ENCODE measurements at regions not wholly inside any gene's neighbourhood (a gene's known extent, or its start where the extent isn't known, plus 50 kb on each side); places are given as distances from the start of the nearest gene placed in this dataset.
A peak's percentile ranks its signal among the peaks of the same experiment; 100 is the strongest.

- no peak overlapping the region for H3K27ac Mint-ChIP-seq (ENCODE audit: unreplicated experiment)
- TF ChIP-seq CTCF (conservative IDR thresholded peaks at IDR 0.05) = no peak
- no peak for DNase-seq (ENCODE audit: low read depth, low spot score)
- H3K9me3 Mint-ChIP-seq = peaks cover 16% of the 10 kb centered on the region
- H3K27me3 Mint-ChIP-seq (ENCODE audit: low read depth) = no peaks in the 10 kb centered on the region
- no peaks in the 10 kb centered on the region for H3K4me1 Mint-ChIP-seq
- peaks cover 19% of the 10 kb centered on the region for H3K36me3 Mint-ChIP-seq (ENCODE audit: low read depth)
- H3K4me3 Mint-ChIP-seq = no peak overlapping the region
These were observed 498.7 kb upstream of the NFIA start for GRCh38 chr1:60583696-60584095.

DNA sequence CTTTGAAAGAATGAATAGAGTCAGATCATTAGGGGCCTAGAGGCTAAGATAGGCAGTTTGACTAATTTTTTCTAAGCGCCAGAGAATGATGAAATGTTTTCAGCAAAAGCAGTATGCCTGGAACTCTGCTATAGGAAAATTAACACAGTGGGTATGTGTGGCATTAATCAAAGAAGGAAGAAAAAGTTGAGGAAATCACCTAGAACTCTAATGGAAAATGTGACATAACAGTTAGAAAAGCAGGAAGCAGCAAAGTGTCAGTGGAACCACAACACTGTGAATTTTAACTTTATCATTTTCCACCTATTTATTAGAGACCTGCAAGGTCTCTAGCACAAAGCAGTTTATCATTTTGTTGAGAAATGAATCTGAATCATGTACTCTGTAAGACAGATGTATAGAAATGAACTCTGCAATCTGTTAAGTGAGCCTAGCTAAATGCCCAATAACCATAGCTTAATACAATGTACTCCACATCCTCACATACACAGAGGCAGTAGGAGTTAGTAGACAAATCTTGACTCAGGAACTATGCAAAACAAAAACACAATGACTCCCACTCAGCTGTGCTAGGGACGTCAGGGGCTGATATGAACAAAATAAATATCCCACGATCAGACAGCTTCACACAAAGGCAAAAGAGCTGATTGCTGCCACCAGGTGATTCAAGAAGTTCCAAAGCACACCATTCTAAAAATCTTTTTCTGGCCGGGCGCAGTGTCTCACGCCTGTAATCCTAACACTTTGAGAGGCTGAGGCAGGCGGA, 500.7 kb upstream of the NFIA start:
- TF ChIP-seq CTCF (conservative IDR thresholded peaks at IDR 0.05) = no peak
- no peak overlapping the region for H3K27ac Mint-ChIP-seq (ENCODE audit: unreplicated experiment)
- H3K27me3 Mint-ChIP-seq (ENCODE audit: low read depth) = no peaks in the 10 kb centered on the region
- DNase-seq (ENCODE audit: low read depth, low spot score) = no peak
- no peak overlapping the region for H3K4me3 Mint-ChIP-seq
- H3K36me3 Mint-ChIP-seq (ENCODE audit: low read depth) = peaks cover 19% of the 10 kb centered on the region
- H3K9me3 Mint-ChIP-seq = peaks cover 16% of the 10 kb centered on the region
- H3K4me1 Mint-ChIP-seq = peaks cover 9% of the 10 kb centered on the region

GRCh38 chr1:60577029-60577428, 503.5 kb upstream of the C1orf87 start:
- H3K27me3 Mint-ChIP-seq (ENCODE audit: low read depth) = no peaks in the 10 kb centered on the region
- no peak for TF ChIP-seq CTCF (conservative IDR thresholded peaks at IDR 0.05)
- no peak overlapping the region for H3K27ac Mint-ChIP-seq (ENCODE audit: unreplicated experiment)
- DNase-seq (ENCODE audit: low read depth, low spot score) = no peak
- peaks cover 29% of the 10 kb centered on the region for H3K4me1 Mint-ChIP-seq
- H3K36me3 Mint-ChIP-seq (ENCODE audit: low read depth) = peaks cover 2% of the 10 kb centered on the region
- peaks cover 2% of the 10 kb centered on the region for H3K9me3 Mint-ChIP-seq
- no peak overlapping the region for H3K4me3 Mint-ChIP-seq

GRCh38 chr1:60575326-60575977, 501.9 kb upstream of the C1orf87 start:
- no peak for TF ChIP-seq CTCF (conservative IDR thresholded peaks at IDR 0.05)
- peaks cover 29% of the 10 kb centered on the region for H3K4me1 Mint-ChIP-seq
- no peaks in the 10 kb centered on the region for H3K27me3 Mint-ChIP-seq (ENCODE audit: low read depth)
- peak overlapping the region; percentile 85 for H3K27ac Mint-ChIP-seq (ENCODE audit: unreplicated experiment)
- no peak overlapping the region for H3K4me3 Mint-ChIP-seq
- peaks cover 2% of the 10 kb centered on the region for H3K36me3 Mint-ChIP-seq (ENCODE audit: low read depth)
- peaks cover 2% of the 10 kb centered on the region for H3K9me3 Mint-ChIP-seq
- DNase-seq (ENCODE audit: low read depth, low spot score) = no peak

DNA sequence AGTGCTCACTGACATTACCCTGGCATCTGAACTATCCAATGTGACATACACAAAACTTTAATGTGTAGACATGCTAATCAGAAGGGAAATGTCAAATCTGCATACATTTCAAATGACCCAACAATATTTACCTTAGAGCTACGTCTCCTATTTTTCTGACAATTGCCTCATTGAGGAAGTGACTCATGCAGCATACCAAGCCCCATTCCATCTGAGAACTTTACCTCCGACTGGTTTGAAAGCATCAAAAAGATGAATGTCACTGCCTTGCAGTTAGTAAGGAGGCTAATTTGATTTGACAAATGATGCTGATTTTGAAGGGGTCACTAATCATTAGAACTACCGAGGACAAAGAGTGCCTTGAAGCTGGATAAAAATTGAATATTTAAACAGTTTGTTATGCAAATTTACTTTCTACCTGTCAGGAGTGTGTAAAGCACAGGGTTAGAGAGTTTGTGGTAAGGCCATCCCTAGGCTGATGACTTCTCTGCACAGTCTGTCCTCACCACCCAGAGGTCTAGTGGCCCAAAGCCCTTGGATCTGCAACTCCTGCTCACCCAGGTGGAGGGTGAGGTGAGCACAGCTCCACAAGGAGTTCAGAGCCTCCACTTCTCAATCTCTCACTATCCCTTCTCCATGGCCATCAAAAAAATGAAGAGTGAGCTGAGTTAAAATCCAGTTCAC, 500.3 kb upstream of the C1orf87 start:
- no peak for TF ChIP-seq CTCF (conservative IDR thresholded peaks at IDR 0.05)
- Mint-ChIP-seq H3K27ac (ENCODE audit: unreplicated experiment) (no peak overlapping the region), H3K27me3 (ENCODE audit: low read depth) (no peaks in the 10 kb centered on the region), H3K9me3 (peaks cover 2% of the 10 kb centered on the region), H3K4me1 (peaks cover 29% of the 10 kb centered on the region), H3K36me3 (ENCODE audit: low read depth) (peaks cover 2% of the 10 kb centered on the region), H3K4me3 (no peak overlapping the region)
- DNase-seq (ENCODE audit: low read depth, low spot score) = no peak
